PC-3 (cell line): ENCODE measurements at regions not wholly inside any gene's neighbourhood (a gene's known extent, or its start where the extent isn't known, plus 50 kb on each side); places are given as distances from the start of the nearest gene placed in this dataset.
"Not testable (repeated sequence)": the region's sequence is repeated elsewhere in the genome, so short reads cannot be mapped to it uniquely, and the experiment has no call there.

Experiments
- CTCF ChIP-seq: fragments of 300-600 bp; sonication (generic); conservative IDR thresholded peaks from 2 replicates; pipeline ENCODE4 v1.5.1; 2017; ENCODE audit warnings: antibody characterized with exemption, low read depth, mild to moderate bottlenecking, low read length
- EZH2 ChIP-seq: fragments of 300-600 bp; sonication (generic); IDR thresholded peaks from one replicate; pipeline ENCODE4 v1.6.1; 2017; ENCODE audit warnings: antibody characterized with exemption, mild to moderate bottlenecking, low read length; ENCODE audit not compliant: unreplicated experiment

- not testable (repeated sequence) for TF ChIP-seq CTCF, EZH2
These were observed 126.7 kb upstream of the MYO10 start for GRCh38 chr5:17062741-17063140.
